K562 (cell line): ENCODE measurements at regions not wholly inside any gene's neighbourhood (a gene's known extent, or its start where the extent isn't known, plus 50 kb on each side); places are given as distances from the start of the nearest gene placed in this dataset.

ENCODE experiments used
- ATAC-seq: fragments of 200-7000 bp; cut with Tn5 transposase; 3 replicates; pipeline ENCODE4 v1.9.1; 2020; ENCODE audit warnings: moderate library complexity
- BruUV-seq: library from RNA; stranded (reverse); fragments of 400-500 nt; replicated peaks from 2 replicates; lab custom pipeline; 2021; lab: Mats Ljungman, UMichigan
- CTCF ChIA-PET: fragments of 300-600 bp; formaldehyde crosslinking; extraction: SDS; loops from one replicate; lab custom pipeline; 2021; ENCODE audit warnings: low intra/inter-chr PET ratio; lab: Yijun Ruan, JAX
- POLR2A ChIA-PET: fragments of 300-600, 350-650 bp; sonication (Branson Sonifier 250); formaldehyde crosslinking; extraction: SDS; loops from one replicate; lab custom pipeline; 2021; ENCODE audit warnings: antibody characterized with exemption, inconsistent platforms; lab: Yijun Ruan, JAX
- DNase-seq, 4 experiments: peaks; one replicate each; pipeline versions ENCODE4 v3.0.0 to v3.0.0-alpha.2; 2011 to 2018; ENCODE audit warnings: low spot score in 3 of 4, mixed read lengths in 3 of 4; ENCODE audit errors: extremely low read depth in 1 of 4
- FAIRE-seq: peaks from 2 replicates; lab custom pipeline; 2011; peaks lifted over from hg19 to GRCh38; lab: Jason Lieb, UNC
- H2AFZ ChIP-seq: 2 replicates; pipeline ENCODE4 v1.6.0; 2011; ENCODE audit warnings: low read depth, low read length, control low read depth, inconsistent platforms
- H3K27ac ChIP-seq: fragments of 200-600 bp; 3 replicates; pipeline ENCODE4 v1.8.0; 2011; ENCODE audit warnings: low read depth, mild to moderate bottlenecking, control low read depth, inconsistent platforms, low read length, moderate library complexity, mixed read lengths; ENCODE audit errors: extremely low read depth
- H3K27me3 ChIP-seq, 2 experiments: fragments of 300-600 bp in 1 of 2; 2 replicates in 1 of 2; 3 replicates in 1 of 2; pipeline versions ENCODE4 v1.6.0 to v1.8.0; 2011; ENCODE audit warnings: inconsistent platforms in 2 of 2, low read length in 2 of 2, mild to moderate bottlenecking in 1 of 2, mixed read lengths in 1 of 2, moderate library complexity in 1 of 2; ENCODE audit not compliant: control insufficient read depth in 2 of 2, insufficient read depth in 2 of 2
- H3K36me3 ChIP-seq: fragments of 300-600 bp; 3 replicates; pipeline ENCODE4 v1.8.0; 2011; ENCODE audit warnings: mild to moderate bottlenecking, low read length, inconsistent platforms; ENCODE audit not compliant: control insufficient read depth, insufficient read depth
- H3K4me1 ChIP-seq, 2 experiments: fragments of 200-600 bp in 1 of 2; replicated peaks in 1 of 2; 2 replicates in 1 of 2; 3 replicates in 1 of 2; pipeline versions ENCODE4 v1.5.1 to v1.8.0; 2011; ENCODE audit warnings: inconsistent platforms in 2 of 2, low read length in 2 of 2, mild to moderate bottlenecking in 1 of 2, mixed read lengths in 1 of 2, moderate library complexity in 1 of 2; ENCODE audit not compliant: control insufficient read depth in 2 of 2, insufficient read depth in 2 of 2
- H3K4me2 ChIP-seq: 2 replicates; pipeline ENCODE4 v1.6.1; 2011; ENCODE audit warnings: low read length, control low read depth, inconsistent platforms, mixed read lengths; ENCODE audit not compliant: insufficient read depth
- H3K4me3 ChIP-seq: fragments of 200-600 bp; sonication (generic), shearing (Covaris generic); 2 replicates; pipeline ENCODE4 v1.5.1; 2016; ENCODE audit warnings: control low read depth, inconsistent platforms
- H3K79me2 ChIP-seq: fragments of 200-600 bp; 3 replicates; pipeline ENCODE4 v1.8.0; 2011; ENCODE audit warnings: low read length, inconsistent platforms; ENCODE audit not compliant: control insufficient read depth, insufficient read depth
- H3K9ac ChIP-seq, 2 experiments: 2 replicates each; pipeline versions ENCODE4 v1.6.0 to v1.6.1; 2011; ENCODE audit warnings: low read depth in 2 of 2, low read length in 2 of 2, control low read depth in 1 of 2, inconsistent platforms in 1 of 2, mild to moderate bottlenecking in 1 of 2, mixed read lengths in 1 of 2; ENCODE audit not compliant: insufficient read depth in 1 of 2
- H3K9me1 ChIP-seq: one replicate; pipeline ENCODE4 v1.6.0; 2011; ENCODE audit warnings: inconsistent platforms, mild to moderate bottlenecking, low read length, moderate library complexity; ENCODE audit not compliant: control insufficient read depth, insufficient read depth
- H3K9me3 ChIP-seq: replicated peaks from 2 replicates; pipeline ENCODE4 v1.5.1; 2011; ENCODE audit warnings: low read depth, low read length, inconsistent platforms; ENCODE audit not compliant: control insufficient read depth, insufficient read depth
- H4K20me1 ChIP-seq: replicated peaks from 2 replicates; pipeline ENCODE4 v1.6.1; 2011; ENCODE audit warnings: low read length, inconsistent platforms, mixed read lengths; ENCODE audit not compliant: control insufficient read depth, insufficient read depth
- BCOR ChIP-seq: fragments of 450-650 bp; IDR thresholded peaks from 2 replicates; pipeline ENCODE4 v1.6.1; 2016
- KDM5B ChIP-seq: fragments of 200-600 bp; sonication (generic); IDR thresholded peaks from 2 replicates; pipeline ENCODE4 v1.6.1; 2012; ENCODE audit warnings: low read depth, mild to moderate bottlenecking, moderate library complexity, low read length, control low read depth, inconsistent platforms; ENCODE audit not compliant: insufficient replicate concordance
- MGA ChIP-seq: fragments of 450-650 bp; IDR thresholded peaks from 2 replicates; pipeline ENCODE4 v1.6.1; 2016; ENCODE audit warnings: mild to moderate bottlenecking, moderate library complexity
- NFIC ChIP-seq: fragments of 450-650 bp; IDR thresholded peaks from 2 replicates; pipeline ENCODE4 v1.6.1; 2017; ENCODE audit warnings: mild to moderate bottlenecking, inconsistent platforms
- RBBP5 ChIP-seq: fragments of 200-600 bp; sonication (generic); IDR thresholded peaks from 2 replicates; pipeline ENCODE4 v1.6.1; 2012; ENCODE audit warnings: borderline replicate concordance, mild to moderate bottlenecking, low read length, control low read depth, inconsistent platforms; ENCODE audit not compliant: insufficient read depth, poor library complexity, severe bottlenecking
- SREBF1 ChIP-seq: fragments of 150-350 bp; IDR thresholded peaks from 2 replicates; pipeline ENCODE4 v1.6.1; 2014; ENCODE audit warnings: antibody characterized with exemption, low read depth, low read length, borderline replicate concordance
- TAF7 ChIP-seq: fragments of 450-650 bp; IDR thresholded peaks from 2 replicates; pipeline ENCODE4 v1.6.1; 2016; ENCODE audit warnings: missing genetic modification characterization, missing compliant biosample characterization
- TEAD2 ChIP-seq: fragments of 450-650 bp; IDR thresholded peaks from 2 replicates; pipeline ENCODE4 v1.6.1; 2016; ENCODE audit warnings: missing genetic modification characterization, control low read depth, missing compliant biosample characterization
- USF1 ChIP-seq: sonication (generic); formaldehyde crosslinking; IDR thresholded peaks from 2 replicates; pipeline ENCODE4 v1.9.0; 2022; ENCODE audit warnings: mild to moderate bottlenecking, missing genetic modification reagents
- ZNF76 ChIP-seq: fragments of 250-450 bp; sonication (Bioruptor Pico); IDR thresholded peaks from 2 replicates; pipeline ENCODE4 v1.4.0; 2020; ENCODE audit warnings: mild to moderate bottlenecking, moderate library complexity, borderline replicate concordance
- WGBS: fragments of 100-300 bp; shearing (Covaris generic); methylation state at CpG from one replicate; pipeline ENCODE4 v1.1.6; 2016; ENCODE audit warnings: low coverage, mixed read lengths; ENCODE audit not compliant: insufficient coverage; ENCODE audit errors: missing lambda C conversion rate; 5-methylcytosine and 5-hydroxymethylcytosine counted together
- in situ Hi-C: fragments of 300-500 bp; cut with MboI; formaldehyde crosslinking; loops from 4 replicates; pipeline ENCODE4 v1.15.0; 2018; ENCODE audit warnings: inconsistent platforms, mixed read lengths
- intact Hi-C: fragments of 100-400 bp; cut with micrococcal nuclease; formaldehyde crosslinking; loops from 2 replicates; pipeline ENCODE4 v1.14.2; 2022

GRCh38 chr13:44231786-44232516, 141.7 kb upstream of the SERP2 start:
- no peak overlapping the region for H3K9ac ChIP-seq
- no peak for DNase-seq
- no peak for TF ChIP-seq MGA
- TF ChIP-seq TEAD2 (tag), result no peak
- no peak for TF ChIP-seq NFIC
- no peak for TF ChIP-seq TAF7 (tag)
- TF ChIP-seq SREBF1, result no peak
- TF ChIP-seq USF1 (CRISPR knock-in tag), result no peak
- TF ChIP-seq ZNF76 (CRISPR knock-in tag), result no peak
- TF ChIP-seq KDM5B, result no peak
- TF ChIP-seq BCOR, result no peak
- TF ChIP-seq RBBP5, result no peak

More at GRCh38 chr13:44231786-44232516, 141.7 kb upstream of the SERP2 start:
- ChIA-PET POLR2A (no interaction called here), CTCF (no interaction called here)
- Histone ChIP-seq H3K27ac (no peak overlapping the region), H3K9me1 (no peaks in the 10 kb centered on the region), H3K9me3 (no peaks in the 10 kb centered on the region), H3K79me2 (no peaks in the 10 kb centered on the region), H3K36me3 (no peaks in the 10 kb centered on the region), H3K4me3 (no peak overlapping the region), H4K20me1 (no peaks in the 10 kb centered on the region), H2AFZ (no peak overlapping the region), H3K4me2 (no peak overlapping the region), H3K27me3 (peaks cover 11 to 24% of the 10 kb centered on the region in 2 experiments; a peak in 3 of 5 replicates), H3K4me1 (no peaks in the 10 kb centered on the region)
- in situ Hi-C loops (no loop called here), intact Hi-C loops (no loop called here)
- WGBS, result 6% methylated on average over 8 of the region's 15 CpGs
- ATAC-seq, result no peak
- no TSS peak for BruUV-seq
- FAIRE-seq, result no peak
